Spleen (tissue), 11 donors: ENCODE measurements at regions not wholly inside any gene's neighbourhood (a gene's known extent, or its start where the extent isn't known, plus 50 kb on each side); places are given as distances from the start of the nearest gene placed in this dataset.

ENCODE experiments used
- DNase-seq: peaks from one replicate; pipeline ENCODE4 v3.0.0-alpha.2; 2020
- H3K27ac ChIP-seq, 8 donors: fragments of 200-600 bp; sonication (generic) in 7 of 8; 1 replicate in 4 of 8; 2 replicates in 4 of 8; pipeline versions ENCODE4 v1.5.0 to v1.8.0; 2016 to 2021; ENCODE audit warnings: inconsistent platforms in 4 of 8, mild to moderate bottlenecking in 4 of 8, moderate library complexity in 1 of 8
- H3K27me3 ChIP-seq, 7 donors: fragments of 200-600 bp; sonication (generic) in 6 of 7; replicated peaks in 1 of 7; 1 replicate in 4 of 7; 2 replicates in 3 of 7; pipeline versions ENCODE4 v1.5.0 to v1.8.0; 2016 to 2021; ENCODE audit warnings: inconsistent platforms in 3 of 7, mild to moderate bottlenecking in 1 of 7
- H3K36me3 ChIP-seq, 6 donors: fragments of 200-600 bp; sonication (generic) in 5 of 6; 1 replicate in 4 of 6; 2 replicates in 2 of 6; pipeline versions ENCODE4 v1.5.0 to v1.8.0; 2016 to 2021; ENCODE audit warnings: inconsistent platforms in 2 of 6
- H3K4me1 ChIP-seq, 6 donors: fragments of 200-600 bp; sonication (generic) in 5 of 6; 1 replicate in 3 of 6; 2 replicates in 3 of 6; pipeline versions ENCODE4 v1.5.0 to v1.8.0; 2016 to 2021; ENCODE audit warnings: inconsistent platforms in 3 of 6
- H3K4me3 ChIP-seq, 8 donors: fragments of 200-600 bp; sonication (generic) in 7 of 8; 1 replicate in 4 of 8; 2 replicates in 4 of 8; pipeline versions ENCODE4 v1.5.0 to v1.8.0; 2016 to 2021; ENCODE audit warnings: inconsistent platforms in 4 of 8, mild to moderate bottlenecking in 4 of 8, moderate library complexity in 2 of 8
- H3K9me3 ChIP-seq, 8 donors: fragments of 200-600 bp; sonication (generic) in 7 of 8; 1 replicate in 4 of 8; 2 replicates in 4 of 8; pipeline versions ENCODE4 v1.5.0 to v1.8.0; 2016 to 2021; ENCODE audit warnings: inconsistent platforms in 4 of 8
- POLR2A ChIP-seq, 3 donors: fragments of 450-650 bp; IDR thresholded peaks; one replicate each; pipeline ENCODE4 v1.5.1; 2017; ENCODE audit warnings: antibody characterized with exemption in 3 of 3, mild to moderate bottlenecking in 1 of 3
- POLR2AphosphoS5 ChIP-seq, 3 donors: sonication (generic); formaldehyde crosslinking; IDR thresholded peaks; one replicate each; pipeline ENCODE4 v1.5.1; 2017; ENCODE audit warnings: antibody characterized with exemption in 3 of 3
- WGBS, 5 donors: extraction: QIAGEN DNeasy Blood & Tissue Kit in 3 of 5; methylation state at CpG; one replicate each; pipeline versions ENCODE4 v1.1.5 to v1.1.7; 2013 to 2018; 5-methylcytosine and 5-hydroxymethylcytosine counted together
- intact Hi-C: fragments of 100-400 bp; cut with DNase I; formaldehyde crosslinking; loops from one replicate; pipeline ENCODE4 v1.15.0; 2023; ENCODE audit warnings: low total_unique reads
- TF ChIP-seq, protein P1 (sequence below), 11 experiments: fragments of 200-600 bp in 7 of 11; fragments of 450-650 bp in 4 of 11; sonication (generic) in 4 of 11; IDR thresholded peaks in 8 of 11; conservative IDR thresholded peaks in 3 of 11; 1 replicate in 7 of 11; 2 replicates in 4 of 11; pipeline versions ENCODE4 v1.4.0 to v1.8.0; 2016 to 2021; ENCODE audit warnings: antibody characterized with exemption in 11 of 11, inconsistent platforms in 4 of 11, mild to moderate bottlenecking in 1 of 11
- donor health status: healthy with polysubstance abuse.
- donor health status: DM: no; HTN: no; CAD: no; lungs with moderate emphysema.
- donor health status: DM: no; HTN: no; CAD: no.
- donor health status: Bipolar disorder and iron deficiency.
- donor health status: healthy.
- donor health status: DM: no; HTN: no; CAD: no.
- donor health status: DM: yes; HTN: yes; CAD: no.

DNA sequence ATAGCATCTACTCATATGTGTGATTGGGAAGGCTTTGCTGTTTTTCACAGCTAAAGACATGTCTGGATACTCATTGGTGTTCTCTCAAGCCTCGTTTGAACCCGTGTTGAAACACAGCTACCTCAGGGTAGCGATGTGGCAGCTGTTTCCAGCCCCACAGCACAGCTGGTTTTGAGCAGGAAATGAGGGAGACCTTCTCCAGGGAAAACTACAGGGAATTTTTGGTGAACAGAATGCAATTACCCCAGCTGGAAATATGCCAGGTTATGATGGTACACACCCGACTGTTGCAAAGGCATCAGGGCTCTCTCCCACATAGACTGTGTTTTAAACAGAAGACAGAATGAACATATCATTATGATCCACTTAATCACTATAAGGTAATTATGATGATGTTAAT, 828.9 kb downstream of the VRK1 start:
- no peak overlapping the region for H3K27ac ChIP-seq
- no peaks in the 10 kb centered on the region for H3K27me3 ChIP-seq
- no peak for DNase-seq
- H3K4me3 ChIP-seq: no peak overlapping the region
- intact Hi-C loops: no loop called here
- no peaks in the 10 kb centered on the region for H3K9me3 ChIP-seq
- H3K4me1 ChIP-seq: peaks cover 0 to 3% (median 0%) of the 10 kb centered on the region in 6 donors
- H3K36me3 ChIP-seq: no peaks in the 10 kb centered on the region
- 51 to 73% (median 63%) methylated on average over 4 of the region's 4 CpGs for WGBS, 5 donors
- no peak for TF ChIP-seq POLR2AphosphoS5 (IDR thresholded peaks at IDR 0.05)
- no peak for TF ChIP-seq POLR2A (IDR thresholded peaks at IDR 0.05)
- TF ChIP-seq, protein P1, sequence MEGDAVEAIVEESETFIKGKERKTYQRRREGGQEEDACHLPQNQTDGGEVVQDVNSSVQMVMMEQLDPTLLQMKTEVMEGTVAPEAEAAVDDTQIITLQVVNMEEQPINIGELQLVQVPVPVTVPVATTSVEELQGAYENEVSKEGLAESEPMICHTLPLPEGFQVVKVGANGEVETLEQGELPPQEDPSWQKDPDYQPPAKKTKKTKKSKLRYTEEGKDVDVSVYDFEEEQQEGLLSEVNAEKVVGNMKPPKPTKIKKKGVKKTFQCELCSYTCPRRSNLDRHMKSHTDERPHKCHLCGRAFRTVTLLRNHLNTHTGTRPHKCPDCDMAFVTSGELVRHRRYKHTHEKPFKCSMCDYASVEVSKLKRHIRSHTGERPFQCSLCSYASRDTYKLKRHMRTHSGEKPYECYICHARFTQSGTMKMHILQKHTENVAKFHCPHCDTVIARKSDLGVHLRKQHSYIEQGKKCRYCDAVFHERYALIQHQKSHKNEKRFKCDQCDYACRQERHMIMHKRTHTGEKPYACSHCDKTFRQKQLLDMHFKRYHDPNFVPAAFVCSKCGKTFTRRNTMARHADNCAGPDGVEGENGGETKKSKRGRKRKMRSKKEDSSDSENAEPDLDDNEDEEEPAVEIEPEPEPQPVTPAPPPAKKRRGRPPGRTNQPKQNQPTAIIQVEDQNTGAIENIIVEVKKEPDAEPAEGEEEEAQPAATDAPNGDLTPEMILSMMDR (IDR thresholded peaks at IDR 0.05 in 8 of 11, conservative IDR thresholded peaks at IDR 0.05 in 3 of 11): no peak

DNA sequence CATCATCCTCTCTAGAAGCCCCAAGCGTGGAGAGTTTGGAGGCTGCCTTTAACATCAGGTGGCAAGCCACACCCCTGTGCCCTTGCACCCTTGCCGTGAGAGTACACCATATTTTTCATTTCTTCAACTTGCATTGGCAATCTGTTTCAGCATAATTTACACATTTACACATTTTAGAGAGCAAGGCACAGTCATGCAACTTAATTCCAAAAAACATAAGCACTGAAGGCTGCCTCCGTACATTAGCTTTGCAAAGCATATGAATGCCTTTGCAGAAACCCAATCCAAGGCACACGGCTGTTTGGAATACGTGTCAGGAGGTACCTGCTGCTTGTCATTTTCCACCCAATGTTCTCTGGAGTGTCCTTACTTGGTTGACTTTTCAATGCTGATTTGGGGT, 833.1 kb downstream of the VRK1 start:
- peaks cover 0 to 10% (median 0%) of the 10 kb centered on the region in 6 donors for H3K4me1 ChIP-seq
- TF ChIP-seq, protein P1 (IDR thresholded peaks at IDR 0.05 in 8 of 11, conservative IDR thresholded peaks at IDR 0.05 in 3 of 11): no peak
- TF ChIP-seq POLR2A (IDR thresholded peaks at IDR 0.05): no peak
- no peak for TF ChIP-seq POLR2AphosphoS5 (IDR thresholded peaks at IDR 0.05)
- H3K36me3 ChIP-seq: no peaks in the 10 kb centered on the region
- no peak overlapping the region for H3K27ac ChIP-seq
- no peak for DNase-seq
- intact Hi-C loops: no loop called here
- no peaks in the 10 kb centered on the region for H3K9me3 ChIP-seq
- 76 to 92% (median 85%) methylated on average over 5 of the region's 5 CpGs for WGBS, 5 donors
- no peak overlapping the region for H3K4me3 ChIP-seq
- peaks cover 0 to 3% (median 0%) of the 10 kb centered on the region in 7 donors for H3K27me3 ChIP-seq

DNA sequence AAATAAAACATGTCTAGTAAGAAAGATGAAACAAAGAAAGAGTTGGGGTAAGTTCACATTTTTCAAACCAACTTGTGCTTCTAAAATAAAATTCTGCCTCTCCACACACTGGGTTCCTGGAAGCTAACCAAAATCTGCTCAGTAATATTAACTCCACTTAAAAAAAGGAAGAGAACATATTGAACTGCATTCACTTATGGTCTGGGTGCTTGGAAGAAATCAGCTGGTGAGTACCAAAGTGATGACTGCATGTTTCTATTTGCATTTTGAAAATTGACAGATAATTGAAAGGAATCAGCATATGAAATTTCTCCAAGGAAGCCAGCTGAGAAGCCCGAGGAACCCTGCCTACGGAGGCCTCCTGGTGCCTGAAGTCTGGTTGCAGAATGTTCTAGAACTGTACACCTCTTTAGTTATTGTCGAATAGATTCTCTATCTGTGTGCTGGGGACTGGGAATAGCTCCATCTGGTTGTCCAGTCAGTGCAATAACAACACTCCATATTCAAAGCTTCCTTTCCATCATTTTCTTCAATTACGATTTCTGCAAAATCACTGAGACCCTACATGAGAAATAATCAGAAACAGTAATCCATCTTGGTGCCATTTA, 836.1 kb downstream of the VRK1 start:
- intact Hi-C loops: no loop called here

DNA sequence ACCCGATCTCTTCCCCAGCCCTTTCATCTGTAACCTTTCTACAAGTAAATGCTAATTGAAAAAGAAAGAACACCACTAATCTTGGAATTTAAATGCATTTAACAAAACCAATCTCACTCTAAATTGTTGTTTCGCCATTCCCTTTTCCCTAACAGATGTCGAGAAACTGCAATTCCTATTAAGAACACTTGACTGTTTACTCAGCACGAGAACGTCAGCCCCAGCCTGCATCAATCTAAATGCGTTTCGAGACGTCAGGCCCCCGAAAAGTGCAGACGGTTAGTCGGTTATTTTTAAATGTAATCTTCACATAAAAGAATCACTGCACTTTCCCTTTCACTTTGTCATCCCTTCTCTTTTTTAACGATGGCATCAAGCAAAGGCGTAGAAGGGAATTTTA, 837.6 kb downstream of the VRK1 start:
- H3K9me3 ChIP-seq: no peaks in the 10 kb centered on the region
- H3K4me1 ChIP-seq: peaks cover 0 to 10% (median 0%) of the 10 kb centered on the region in 6 donors
- DNase-seq: no peak
- H3K36me3 ChIP-seq: no peaks in the 10 kb centered on the region
- 20 to 36% (median 34%) methylated on average over 13 of the region's 13 CpGs for WGBS, 5 donors
- intact Hi-C loops: no loop called here
- TF ChIP-seq POLR2AphosphoS5 (IDR thresholded peaks at IDR 0.05) (no peak), POLR2A (IDR thresholded peaks at IDR 0.05) (no peak)
- TF ChIP-seq, protein P1 (IDR thresholded peaks at IDR 0.05 in 8 of 11, conservative IDR thresholded peaks at IDR 0.05 in 3 of 11): no peak
- peaks cover 0 to 3% (median 0%) of the 10 kb centered on the region in 7 donors for H3K27me3 ChIP-seq
- H3K27ac ChIP-seq: no peak overlapping the region
- peak overlapping the region in 5 of 8 donors; percentile 7 to 49 (median 23) for H3K4me3 ChIP-seq

More for the DNA sequence above, 836.1 kb downstream of the VRK1 start:
- Histone ChIP-seq H3K9me3 (no peaks in the 10 kb centered on the region), H3K36me3 (no peaks in the 10 kb centered on the region), H3K4me1 (peaks cover 0 to 10% (median 0%) of the 10 kb centered on the region in 6 donors), H3K27me3 (peaks cover 0 to 3% (median 0%) of the 10 kb centered on the region in 7 donors), H3K27ac (no peak overlapping the region), H3K4me3 (no peak overlapping the region)
- TF ChIP-seq, protein P1 (IDR thresholded peaks at IDR 0.05 in 8 of 11, conservative IDR thresholded peaks at IDR 0.05 in 3 of 11): no peak
- TF ChIP-seq POLR2A (IDR thresholded peaks at IDR 0.05) (no peak), POLR2AphosphoS5 (IDR thresholded peaks at IDR 0.05) (no peak)
- DNase-seq: no peak
- 80 to 92% (median 90%) methylated on average over 4 of the region's 4 CpGs for WGBS, 5 donors
